ENCODE measurements at regions not wholly inside any gene's neighbourhood (a gene's known extent, or its start where the extent isn't known, plus 50 kb on each side); places are given as distances from the start of the nearest gene placed in this dataset.

DNA sequence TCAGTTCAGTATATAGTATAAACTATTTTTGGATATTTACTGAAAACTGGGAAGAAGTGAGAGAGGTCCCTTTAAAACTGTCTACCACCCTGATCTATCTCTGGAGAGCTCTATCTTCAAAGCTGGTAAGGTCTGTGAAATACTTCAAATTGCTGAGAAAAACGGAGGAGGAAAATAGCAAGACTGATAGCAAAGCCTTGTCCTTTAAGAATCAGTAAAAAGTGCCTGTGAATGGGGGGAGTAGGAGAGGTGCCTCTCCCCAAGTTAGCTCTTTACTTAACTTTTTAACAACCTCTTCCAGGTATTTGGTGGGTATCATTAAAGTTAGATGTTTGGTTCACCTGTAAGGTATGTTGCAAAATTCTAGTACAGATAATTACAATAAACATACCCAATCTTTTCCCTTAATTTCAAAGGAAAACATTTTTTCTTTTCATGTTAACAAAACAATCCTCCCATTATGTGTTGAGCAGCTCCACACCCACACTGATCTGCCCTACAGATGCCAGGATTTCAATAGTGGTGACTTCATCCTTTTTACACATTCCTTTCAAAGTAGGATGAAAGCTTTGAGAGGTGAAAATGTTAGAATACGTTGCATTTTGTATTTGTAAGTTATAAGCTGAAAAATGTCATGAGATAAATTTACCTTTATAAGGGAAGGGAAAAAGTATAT, 149.2 kb downstream of the CRPPA start:
- intact Hi-C loops (cut with micrococcal nuclease), result no loop called here
- Histone ChIP-seq H3K27me3 (ENCODE audit: low read depth) (no peaks in the 10 kb centered on the region), H3K4me3 (no peak overlapping the region), H3K9me3 (replicated peaks) (no peaks in the 10 kb centered on the region), H3K4me1 (peaks cover 21% of the 10 kb centered on the region), H3K36me3 (no peaks in the 10 kb centered on the region), H3K27ac (replicated peaks) (no peak overlapping the region)
- TF ChIP-seq, protein P1, sequence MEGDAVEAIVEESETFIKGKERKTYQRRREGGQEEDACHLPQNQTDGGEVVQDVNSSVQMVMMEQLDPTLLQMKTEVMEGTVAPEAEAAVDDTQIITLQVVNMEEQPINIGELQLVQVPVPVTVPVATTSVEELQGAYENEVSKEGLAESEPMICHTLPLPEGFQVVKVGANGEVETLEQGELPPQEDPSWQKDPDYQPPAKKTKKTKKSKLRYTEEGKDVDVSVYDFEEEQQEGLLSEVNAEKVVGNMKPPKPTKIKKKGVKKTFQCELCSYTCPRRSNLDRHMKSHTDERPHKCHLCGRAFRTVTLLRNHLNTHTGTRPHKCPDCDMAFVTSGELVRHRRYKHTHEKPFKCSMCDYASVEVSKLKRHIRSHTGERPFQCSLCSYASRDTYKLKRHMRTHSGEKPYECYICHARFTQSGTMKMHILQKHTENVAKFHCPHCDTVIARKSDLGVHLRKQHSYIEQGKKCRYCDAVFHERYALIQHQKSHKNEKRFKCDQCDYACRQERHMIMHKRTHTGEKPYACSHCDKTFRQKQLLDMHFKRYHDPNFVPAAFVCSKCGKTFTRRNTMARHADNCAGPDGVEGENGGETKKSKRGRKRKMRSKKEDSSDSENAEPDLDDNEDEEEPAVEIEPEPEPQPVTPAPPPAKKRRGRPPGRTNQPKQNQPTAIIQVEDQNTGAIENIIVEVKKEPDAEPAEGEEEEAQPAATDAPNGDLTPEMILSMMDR (IDR thresholded peaks at IDR 0.05; ENCODE audit: borderline replicate concordance), result no peak
- no peak for DNase-seq

DNA sequence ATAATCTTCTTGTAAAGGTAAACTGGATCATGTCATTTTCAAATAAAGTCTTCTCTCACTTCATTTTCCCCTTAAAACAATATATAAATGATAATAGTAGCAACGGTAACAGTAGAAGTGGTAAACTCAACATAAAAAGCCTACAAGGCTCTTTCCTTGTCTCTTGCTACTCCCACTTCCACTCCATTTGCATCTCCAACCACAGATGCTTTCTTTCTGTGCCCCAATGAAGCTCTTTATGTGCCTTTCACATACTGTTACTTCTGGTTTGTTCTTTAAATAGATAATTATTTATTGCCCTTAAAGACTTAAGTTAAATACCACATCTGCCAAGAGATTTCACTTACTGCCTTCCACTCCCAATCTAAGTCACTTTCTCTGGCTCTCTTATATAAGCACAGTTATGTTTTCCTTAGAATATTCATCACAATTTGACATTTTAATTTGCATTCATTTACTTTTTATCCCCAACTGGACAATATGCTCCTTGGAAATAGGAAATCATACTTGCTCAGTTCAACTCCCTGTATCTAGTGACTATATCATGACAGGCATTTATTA, 149.9 kb downstream of the CRPPA start:
- H3K27me3 ChIP-seq (ENCODE audit: low read depth), result no peaks in the 10 kb centered on the region
- DNase-seq, result no peak
- TF ChIP-seq, protein P1 (IDR thresholded peaks at IDR 0.05; ENCODE audit: borderline replicate concordance), result no peak
- intact Hi-C loops (cut with micrococcal nuclease), result no loop called here
- H3K4me3 ChIP-seq, result no peak overlapping the region
- H3K9me3 ChIP-seq (replicated peaks), result no peaks in the 10 kb centered on the region
- H3K36me3 ChIP-seq, result no peaks in the 10 kb centered on the region
- no peak overlapping the region for H3K27ac ChIP-seq (replicated peaks)
- peaks cover 14% of the 10 kb centered on the region for H3K4me1 ChIP-seq

DNA sequence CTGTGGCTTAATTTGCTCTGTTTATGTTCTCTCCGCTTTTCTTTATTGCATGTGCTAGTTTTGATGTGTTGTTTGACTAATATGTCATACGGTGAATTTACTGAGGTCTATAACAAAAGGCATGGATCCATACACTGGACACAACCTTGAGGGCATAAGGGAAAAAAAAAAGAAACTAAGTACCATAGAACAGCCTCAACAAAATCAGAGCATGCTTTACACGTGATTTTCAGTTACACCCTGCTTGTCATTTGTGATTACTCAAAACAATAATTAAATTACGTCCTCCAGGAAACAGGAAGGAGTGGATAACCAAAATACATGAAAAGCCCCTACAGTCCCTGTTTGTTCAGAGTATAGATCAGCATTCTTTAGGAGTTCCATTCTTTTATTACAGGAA, 150.5 kb downstream of the CRPPA start:
- peaks cover 14% of the 10 kb centered on the region for H3K4me1 ChIP-seq
- H3K27me3 ChIP-seq (ENCODE audit: low read depth), result no peaks in the 10 kb centered on the region
- no peaks in the 10 kb centered on the region for H3K9me3 ChIP-seq (replicated peaks)
- H3K27ac ChIP-seq (replicated peaks), result no peak overlapping the region
- TF ChIP-seq, protein P1 (IDR thresholded peaks at IDR 0.05; ENCODE audit: borderline replicate concordance), result no peak
- H3K4me3 ChIP-seq, result no peak overlapping the region
- intact Hi-C loops (cut with micrococcal nuclease), result no loop called here
- DNase-seq, result no peak
- no peaks in the 10 kb centered on the region for H3K36me3 ChIP-seq

DNA sequence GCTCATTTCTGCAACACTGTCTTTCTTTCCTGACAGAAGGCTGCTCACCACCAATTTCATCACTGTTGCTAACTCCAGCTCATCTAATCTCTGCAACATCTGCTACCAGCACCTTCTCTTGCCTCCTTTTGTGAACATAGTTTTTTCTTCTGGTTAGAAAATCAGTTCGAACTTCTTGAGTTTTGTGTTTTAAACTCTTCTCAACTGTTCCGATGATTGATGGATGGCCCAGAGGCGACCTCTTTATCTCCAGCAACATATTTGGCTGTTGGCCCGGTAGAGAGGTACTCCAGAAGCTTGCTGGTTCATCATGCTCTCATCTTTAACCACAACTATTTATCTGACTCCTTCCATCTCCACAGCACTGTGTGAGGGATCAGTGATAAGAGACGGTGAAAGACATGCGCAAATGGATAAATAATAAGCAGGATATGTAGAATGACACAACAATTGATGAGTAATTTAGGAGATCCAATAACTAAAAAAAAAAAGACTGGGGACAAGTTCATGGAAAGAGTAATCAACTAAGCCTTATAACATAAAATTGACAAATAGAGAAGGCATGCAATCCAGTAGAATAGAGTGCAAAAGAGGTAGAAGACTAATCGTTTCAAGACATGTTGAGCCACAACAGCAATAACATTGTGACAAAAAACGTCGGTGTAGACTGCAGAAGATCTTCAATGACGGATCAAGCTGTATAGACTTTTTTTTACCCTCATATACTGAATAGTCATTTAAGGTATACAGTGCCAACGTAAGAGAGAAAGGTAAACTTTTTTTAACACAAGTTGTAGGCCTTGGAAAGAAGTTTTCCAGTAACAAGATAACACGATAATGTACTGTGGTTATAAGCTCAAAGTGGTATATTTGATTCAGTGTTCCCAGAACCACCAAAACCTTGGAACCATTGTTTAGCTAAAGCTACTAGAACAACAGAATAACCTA, 152.2 kb downstream of the CRPPA start:
- H3K27ac ChIP-seq (replicated peaks), result no peak overlapping the region

More for the DNA sequence above, 152.2 kb downstream of the CRPPA start:
- H3K9me3 ChIP-seq (replicated peaks), result no peaks in the 10 kb centered on the region
- no peaks in the 10 kb centered on the region for H3K27me3 ChIP-seq (ENCODE audit: low read depth)
- TF ChIP-seq, protein P1 (IDR thresholded peaks at IDR 0.05; ENCODE audit: borderline replicate concordance), result no peak
- H3K4me1 ChIP-seq, result peaks cover 14% of the 10 kb centered on the region
- no peak for DNase-seq
- H3K36me3 ChIP-seq, result no peaks in the 10 kb centered on the region
- intact Hi-C loops (cut with micrococcal nuclease), result no loop called here
- H3K4me3 ChIP-seq, result no peak overlapping the region
